IMR-90 (cell line): ENCODE measurements at regions not wholly inside any gene's neighbourhood (a gene's known extent, or its start where the extent isn't known, plus 50 kb on each side); places are given as distances from the start of the nearest gene placed in this dataset.
"Not testable (repeated sequence)": the region's sequence is repeated elsewhere in the genome, so short reads cannot be mapped to it uniquely, and the experiment has no call there.

Experiments
- ATAC-seq: fragments of 200-7000 bp; cut with Tn5 transposase; 2 replicates; pipeline ENCODE4 v1.9.1; 2020; ENCODE audit warnings: low read depth, mild to moderate bottlenecking, moderate library complexity
- BruUV-seq: library from RNA; stranded (reverse); fragments of 400-500 nt; replicated peaks from 2 replicates; lab custom pipeline; 2021; lab: Mats Ljungman, UMichigan
- CTCF ChIA-PET: fragments of 300-600 bp; formaldehyde crosslinking; extraction: SDS; loops from one replicate; lab custom pipeline; 2021; ENCODE audit warnings: antibody characterized with exemption; lab: Yijun Ruan, JAX
- POLR2A ChIA-PET: fragments of 300-600 bp; sonication (Branson Sonifier 250); formaldehyde crosslinking; loops from one replicate; lab custom pipeline; 2022; ENCODE audit warnings: antibody characterized with exemption; ENCODE audit not compliant: unreplicated experiment; lab: Charles Lee
- DNase-seq: peaks from one replicate; pipeline ENCODE4 v3.0.0; 2013
- H2AFZ ChIP-seq: replicated peaks from 2 replicates; pipeline ENCODE3; 2013; ENCODE audit warnings: low read length, mild to moderate bottlenecking; ENCODE audit not compliant: poor library complexity
- H2AK5ac ChIP-seq: 2 replicates; pipeline ENCODE4 v1.6.1; 2013; ENCODE audit warnings: low read depth, low read length, inconsistent platforms
- H2AK9ac ChIP-seq: replicated peaks from 2 replicates; pipeline ENCODE3; 2013; ENCODE audit warnings: mild to moderate bottlenecking, low read depth, low read length, moderate library complexity; ENCODE audit not compliant: poor library complexity
- H2BK120ac ChIP-seq: 2 replicates; pipeline ENCODE4 v1.6.1; 2013; ENCODE audit warnings: low read depth, low read length, inconsistent platforms
- H2BK15ac ChIP-seq: 3 replicates; pipeline ENCODE4 v1.6.1; 2013; ENCODE audit warnings: low read depth, low read length, inconsistent platforms
- H2BK20ac ChIP-seq: 2 replicates; pipeline ENCODE4 v1.6.1; 2013; ENCODE audit warnings: low read depth, mild to moderate bottlenecking, inconsistent platforms, low read length, moderate library complexity
- H2BK5ac ChIP-seq: 2 replicates; pipeline ENCODE4 v1.6.1; 2013; ENCODE audit warnings: mild to moderate bottlenecking, low read depth, low read length, inconsistent platforms; ENCODE audit not compliant: poor library complexity, severe bottlenecking
- H3K14ac ChIP-seq: replicated peaks from 2 replicates; pipeline ENCODE4 v1.6.1; 2013; ENCODE audit warnings: low read depth, low read length, inconsistent platforms
- H3K18ac ChIP-seq: 2 replicates; pipeline ENCODE4 v1.6.1; 2013; ENCODE audit warnings: low read depth, low read length, control low read depth
- H3K23ac ChIP-seq: 2 replicates; pipeline ENCODE4 v1.6.1; 2013; ENCODE audit warnings: low read depth, low read length, inconsistent platforms
- H3K27ac ChIP-seq: 2 replicates; pipeline ENCODE4 v1.5.1; 2013; ENCODE audit warnings: mild to moderate bottlenecking, control low read depth, low read length; ENCODE audit not compliant: insufficient read depth
- H3K27me3 ChIP-seq: 2 replicates; pipeline ENCODE4 v1.6.1; 2013; ENCODE audit warnings: low read length; ENCODE audit not compliant: control insufficient read depth, insufficient read depth
- H3K36me3 ChIP-seq: 2 replicates; pipeline ENCODE4 v1.6.1; 2013; ENCODE audit warnings: low read length, mixed read lengths; ENCODE audit not compliant: control insufficient read depth, insufficient read depth
- H3K4ac ChIP-seq: 2 replicates; pipeline ENCODE4 v1.6.1; 2013; ENCODE audit warnings: low read depth, low read length, inconsistent platforms
- H3K4me1 ChIP-seq: 2 replicates; pipeline ENCODE4 v1.6.1; 2013; ENCODE audit warnings: low read length, mixed read lengths; ENCODE audit not compliant: control insufficient read depth, insufficient read depth
- H3K4me2 ChIP-seq: 2 replicates; pipeline ENCODE4 v1.6.1; 2013; ENCODE audit warnings: low read depth, mild to moderate bottlenecking, control low read depth, low read length, moderate library complexity
- H3K4me3 ChIP-seq: 2 replicates; pipeline ENCODE4 v1.5.1; 2013; ENCODE audit warnings: low read depth, mild to moderate bottlenecking, control low read depth, low read length, moderate library complexity; ENCODE audit not compliant: insufficient read depth
- H3K56ac ChIP-seq: 2 replicates; pipeline ENCODE4 v1.6.1; 2013; ENCODE audit warnings: low read length, inconsistent platforms; ENCODE audit not compliant: insufficient read depth; ENCODE audit errors: extremely low read depth
- H3K79me1 ChIP-seq, 2 experiments: 2 replicates each; pipeline ENCODE4 v1.6.1; 2013; ENCODE audit warnings: low read length in 2 of 2, inconsistent platforms in 1 of 2, low read depth in 1 of 2
- H3K9ac ChIP-seq: 2 replicates; pipeline ENCODE4 v1.6.1; 2013; ENCODE audit warnings: low read depth, low read length, control low read depth
- H3K9me1 ChIP-seq: 2 replicates; pipeline ENCODE4 v1.6.1; 2013; ENCODE audit warnings: low read length, inconsistent platforms; ENCODE audit not compliant: insufficient read depth
- H3K9me3 ChIP-seq: 2 replicates; pipeline ENCODE4 v1.6.1; 2013; ENCODE audit warnings: low read length; ENCODE audit not compliant: control insufficient read depth, insufficient read depth
- H4K20me1 ChIP-seq: 2 replicates; pipeline ENCODE4 v1.6.1; 2013; ENCODE audit warnings: low read length, inconsistent platforms; ENCODE audit not compliant: insufficient read depth
- H4K5ac ChIP-seq: 2 replicates; pipeline ENCODE4 v1.6.1; 2013; ENCODE audit warnings: mild to moderate bottlenecking, low read depth, low read length, control low read depth
- H4K8ac ChIP-seq, 2 experiments: 2 replicates each; pipeline ENCODE4 v1.6.1; 2013; ENCODE audit warnings: low read depth in 2 of 2, low read length in 2 of 2, control low read depth in 1 of 2, inconsistent platforms in 1 of 2
- H4K91ac ChIP-seq: 2 replicates; pipeline ENCODE4 v1.6.1; 2013; ENCODE audit warnings: low read depth, low read length, inconsistent platforms; ENCODE audit not compliant: insufficient read depth
- CHD1 ChIP-seq: IDR thresholded peaks from 2 replicates; pipeline ENCODE4 v1.6.1; 2012; ENCODE audit warnings: low read depth, low read length, improper control_type of control experiment
- ELK1 ChIP-seq: fragments of 150-350 bp; IDR thresholded peaks from 2 replicates; pipeline ENCODE4 v1.6.1; 2016; ENCODE audit warnings: low read depth, mild to moderate bottlenecking, low read length, moderate library complexity, borderline replicate concordance
- FOS ChIP-seq: fragments of 150-350 bp; IDR thresholded peaks from 2 replicates; pipeline ENCODE4 v1.6.1; 2016; ENCODE audit warnings: low read depth, low read length
- MXI1 ChIP-seq: IDR thresholded peaks from 2 replicates; pipeline ENCODE4 v1.6.1; 2012; ENCODE audit warnings: low read depth, mild to moderate bottlenecking, low read length, moderate library complexity, borderline replicate concordance
- POLR2A ChIP-seq: IDR thresholded peaks from 2 replicates; pipeline ENCODE4 v1.6.1; 2012; ENCODE audit warnings: mild to moderate bottlenecking, low read depth, low read length
- RCOR1 ChIP-seq: IDR thresholded peaks from 2 replicates; pipeline ENCODE4 v1.6.1; 2012; ENCODE audit warnings: mild to moderate bottlenecking, low read length, improper control_type of control experiment; ENCODE audit not compliant: insufficient replicate concordance
- RFX5 ChIP-seq: IDR thresholded peaks from 2 replicates; pipeline ENCODE4 v1.8.0; 2012; ENCODE audit warnings: low read depth, mild to moderate bottlenecking, low read length, moderate library complexity
- WGBS, 2 experiments: methylation state at CpG; one replicate each; pipeline versions ENCODE4 v1.1.5 to v1.1.7; 2013; ENCODE audit warnings: missing lambda C conversion rate in 2 of 2; ENCODE audit not compliant: insufficient read length in 1 of 2; ENCODE audit errors: extremely low coverage in 2 of 2; 5-methylcytosine and 5-hydroxymethylcytosine counted together
- dilution Hi-C: fragments of 300-500 bp; cut with HindIII; formaldehyde crosslinking; loops from one replicate; pipeline ENCODE4 v1.14.3; 2018; ENCODE audit warnings: low sequenced_read_pairs; ENCODE audit not compliant: unreplicated experiment
- in situ Hi-C: fragments of 300-500 bp; cut with MboI; formaldehyde crosslinking; loops from 3 replicates; pipeline ENCODE4 v1.14.3; 2019; ENCODE audit warnings: low sequenced_read_pairs, inconsistent platforms, mixed read lengths
- intact Hi-C: fragments of 100-400 bp; cut with micrococcal nuclease; formaldehyde crosslinking; loops from 2 replicates; pipeline ENCODE4 v1.10.0; 2022

GRCh38 chr6:105859457-105859856, 226.7 kb upstream of the PRDM1 start:
- H3K23ac ChIP-seq = no peak overlapping the region
- no peaks in the 10 kb centered on the region for H3K9me3 ChIP-seq
- TF ChIP-seq POLR2A (no peak), ELK1 (no peak), RFX5 (no peak), RCOR1 (no peak), MXI1 (no peak), FOS (no peak), CHD1 (no peak)
- WGBS, 2 experiments = no CpG with 5 or more reads among the region's 1 CpG
- H3K4me1 ChIP-seq = no peaks in the 10 kb centered on the region
- CTCF ChIA-PET = no interaction called here
- ATAC-seq = no peak
- H2BK15ac ChIP-seq = no peak overlapping the region
- H3K4ac ChIP-seq = no peak overlapping the region
- no peak overlapping the region for H3K18ac ChIP-seq
- in situ Hi-C loops (no loop called here), intact Hi-C loops (no loop called here), dilution Hi-C loops (no loop called here)
- no peaks in the 10 kb centered on the region for H3K79me1 ChIP-seq
- H2BK5ac ChIP-seq = no peak overlapping the region
- H2BK20ac ChIP-seq = no peak overlapping the region
- no peaks in the 10 kb centered on the region; the same call in 1 of the 2 replicates for H3K9me1 ChIP-seq
- BruUV-seq = no TSS peak
- H2BK120ac ChIP-seq = no peak overlapping the region
- no peak overlapping the region for H4K5ac ChIP-seq
- H2AK9ac ChIP-seq = no peak overlapping the region
- POLR2A ChIA-PET = no interaction called here
- no peak overlapping the region for H3K9ac ChIP-seq
- no peaks in the 10 kb centered on the region for H3K36me3 ChIP-seq
- H3K27me3 ChIP-seq = no peaks in the 10 kb centered on the region
- H3K27ac ChIP-seq = no peak overlapping the region
- H3K4me3 ChIP-seq = no peak overlapping the region
- no peak overlapping the region for H2AK5ac ChIP-seq
- no peak overlapping the region for H3K14ac ChIP-seq
- H4K8ac ChIP-seq = no peak overlapping the region
- no peak overlapping the region for H3K4me2 ChIP-seq
- DNase-seq = no peak
- H4K20me1 ChIP-seq = no peaks in the 10 kb centered on the region
- no peak overlapping the region for H3K56ac ChIP-seq
- no peak overlapping the region for H4K91ac ChIP-seq
- no peak overlapping the region for H2AFZ ChIP-seq

GRCh38 chr6:105858639-105859038, 227.5 kb upstream of the PRDM1 start:
- H3K27me3 ChIP-seq, H3K27ac ChIP-seq, H3K9me1 ChIP-seq, H3K79me1 ChIP-seq, H3K36me3 ChIP-seq, intact Hi-C loops, H3K9ac ChIP-seq, H4K91ac ChIP-seq, POLR2A ChIA-PET, CTCF ChIA-PET, ATAC-seq, H2AFZ ChIP-seq, in situ Hi-C loops, H2BK5ac ChIP-seq, H3K4me2 ChIP-seq, DNase-seq, H4K5ac ChIP-seq, H3K4me3 ChIP-seq, H3K56ac ChIP-seq, H3K9me3 ChIP-seq, H3K4me1 ChIP-seq, H2BK15ac ChIP-seq, H2AK9ac ChIP-seq, H3K14ac ChIP-seq, H4K8ac ChIP-seq, H3K4ac ChIP-seq, H3K18ac ChIP-seq, H4K20me1 ChIP-seq, H2AK5ac ChIP-seq, dilution Hi-C loops, H2BK120ac ChIP-seq, H2BK20ac ChIP-seq, BruUV-seq, H3K23ac ChIP-seq: not testable (repeated sequence)
- WGBS, 2 experiments = no CpG with 5 or more reads among the region's 3 CpGs
